Testis (tissue), 2 donors: ENCODE measurements at regions not wholly inside any gene's neighbourhood (a gene's known extent, or its start where the extent isn't known, plus 50 kb on each side); places are given as distances from the start of the nearest gene placed in this dataset.

ENCODE experiments used
- DNase-seq: peaks from one replicate; pipeline ENCODE4 v3.0.0-alpha.2; 2019
- H3K27ac ChIP-seq, 2 donors: fragments of 200-600 bp; sonication (generic); one replicate each; pipeline ENCODE4 v1.5.1; 2019
- H3K27me3 ChIP-seq: fragments of 200-600 bp; sonication (generic); one replicate; pipeline ENCODE4 v1.5.1; 2019
- H3K36me3 ChIP-seq: fragments of 200-600 bp; sonication (generic); one replicate; pipeline ENCODE4 v1.5.1; 2017; ENCODE audit warnings: low read depth; ENCODE audit errors: missing control alignments
- H3K4me1 ChIP-seq: fragments of 200-600 bp; sonication (generic); one replicate; pipeline ENCODE4 v1.5.1; 2019
- H3K4me3 ChIP-seq, 2 donors: fragments of 200-600 bp; sonication (generic); one replicate each; pipeline ENCODE4 v1.5.1; 2017 to 2019
- H3K9me3 ChIP-seq: fragments of 200-600 bp; sonication (generic); one replicate; pipeline ENCODE4 v1.5.1; 2017
- POLR2A ChIP-seq: fragments of 450-650 bp; IDR thresholded peaks from one replicate; pipeline ENCODE4 v1.6.1; 2017; ENCODE audit warnings: antibody characterized with exemption, mild to moderate bottlenecking, moderate library complexity
- WGBS, 2 donors: methylation state at CpG; one replicate each; pipeline ENCODE4 v1.1.5; 2018; 5-methylcytosine and 5-hydroxymethylcytosine counted together
- intact Hi-C: fragments of 100-400 bp; cut with DNase I; formaldehyde crosslinking; loops from one replicate; pipeline ENCODE4 v1.15.1; 2023; ENCODE audit warnings: low total_unique reads
- TF ChIP-seq, protein P1 (sequence below), 3 experiments: fragments of 450-650 bp in 2 of 3; fragments of 200-600 bp in 1 of 3; sonication (generic) in 1 of 3; IDR thresholded peaks; one replicate each; pipeline ENCODE4 v1.5.1; 2016 to 2019; ENCODE audit warnings: antibody characterized with exemption in 3 of 3, mild to moderate bottlenecking in 2 of 3, moderate library complexity in 1 of 3

DNA sequence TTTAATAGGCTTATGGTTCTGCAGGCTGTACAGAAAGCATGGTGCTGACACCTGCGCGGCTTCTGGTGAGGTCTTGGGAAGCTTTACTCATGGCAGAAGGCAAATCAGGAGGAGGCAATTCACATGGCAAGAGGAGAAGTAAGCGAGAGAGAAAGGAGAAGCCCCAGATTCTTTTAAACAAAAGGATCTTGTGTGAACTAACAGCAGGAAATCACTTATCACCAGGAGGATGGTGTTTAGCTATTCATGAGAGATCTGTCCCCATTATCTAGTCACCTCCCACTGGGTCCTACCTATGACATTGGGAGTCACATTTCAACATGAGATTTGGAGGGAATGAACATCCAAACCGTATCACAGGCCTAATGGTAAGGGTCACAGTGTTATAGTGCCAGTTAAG lies 678.0 kb upstream of the KCND2 start:
- Histone ChIP-seq H3K36me3 (no peaks in the 10 kb centered on the region), H3K4me1 (no peaks in the 10 kb centered on the region), H3K27me3 (no peaks in the 10 kb centered on the region), H3K4me3 (no peak overlapping the region), H3K27ac (no peak overlapping the region), H3K9me3 (no peaks in the 10 kb centered on the region)
- intact Hi-C loops = no loop called here
- 58 to 63% methylated on average over 4 of the region's 4 CpGs for WGBS, 2 donors
- no peak for DNase-seq
- TF ChIP-seq, protein P1, sequence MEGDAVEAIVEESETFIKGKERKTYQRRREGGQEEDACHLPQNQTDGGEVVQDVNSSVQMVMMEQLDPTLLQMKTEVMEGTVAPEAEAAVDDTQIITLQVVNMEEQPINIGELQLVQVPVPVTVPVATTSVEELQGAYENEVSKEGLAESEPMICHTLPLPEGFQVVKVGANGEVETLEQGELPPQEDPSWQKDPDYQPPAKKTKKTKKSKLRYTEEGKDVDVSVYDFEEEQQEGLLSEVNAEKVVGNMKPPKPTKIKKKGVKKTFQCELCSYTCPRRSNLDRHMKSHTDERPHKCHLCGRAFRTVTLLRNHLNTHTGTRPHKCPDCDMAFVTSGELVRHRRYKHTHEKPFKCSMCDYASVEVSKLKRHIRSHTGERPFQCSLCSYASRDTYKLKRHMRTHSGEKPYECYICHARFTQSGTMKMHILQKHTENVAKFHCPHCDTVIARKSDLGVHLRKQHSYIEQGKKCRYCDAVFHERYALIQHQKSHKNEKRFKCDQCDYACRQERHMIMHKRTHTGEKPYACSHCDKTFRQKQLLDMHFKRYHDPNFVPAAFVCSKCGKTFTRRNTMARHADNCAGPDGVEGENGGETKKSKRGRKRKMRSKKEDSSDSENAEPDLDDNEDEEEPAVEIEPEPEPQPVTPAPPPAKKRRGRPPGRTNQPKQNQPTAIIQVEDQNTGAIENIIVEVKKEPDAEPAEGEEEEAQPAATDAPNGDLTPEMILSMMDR (IDR thresholded peaks at IDR 0.05) = no peak
- no peak for TF ChIP-seq POLR2A

DNA sequence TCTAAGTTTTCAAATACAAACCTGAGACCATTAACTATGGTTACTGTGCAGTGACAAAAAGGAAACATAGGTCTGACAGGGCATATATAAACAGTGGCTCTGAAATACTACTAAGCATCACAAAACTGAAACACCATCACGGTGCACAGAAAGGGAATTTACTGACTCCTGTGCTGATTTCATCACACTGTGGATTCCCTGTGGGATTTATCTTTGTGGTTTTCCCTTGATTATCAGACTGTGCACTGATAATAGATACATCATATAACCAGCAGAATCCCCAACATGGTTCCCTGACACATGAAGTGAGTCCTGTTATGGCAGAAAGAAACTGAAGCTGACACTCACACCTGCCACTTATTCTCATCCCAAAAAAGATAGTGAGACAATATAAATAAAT lies 676.3 kb upstream of the KCND2 start:
- Histone ChIP-seq H3K4me3 (no peak overlapping the region), H3K4me1 (no peaks in the 10 kb centered on the region), H3K36me3 (no peaks in the 10 kb centered on the region), H3K27me3 (no peaks in the 10 kb centered on the region), H3K27ac (no peak overlapping the region), H3K9me3 (no peaks in the 10 kb centered on the region)
- DNase-seq = no peak
- no peak for TF ChIP-seq POLR2A
- TF ChIP-seq, protein P1 (IDR thresholded peaks at IDR 0.05) = no peak
- intact Hi-C loops = no loop called here
- 85 to 89% methylated on average over 1 of the region's 1 CpG for WGBS, 2 donors

DNA sequence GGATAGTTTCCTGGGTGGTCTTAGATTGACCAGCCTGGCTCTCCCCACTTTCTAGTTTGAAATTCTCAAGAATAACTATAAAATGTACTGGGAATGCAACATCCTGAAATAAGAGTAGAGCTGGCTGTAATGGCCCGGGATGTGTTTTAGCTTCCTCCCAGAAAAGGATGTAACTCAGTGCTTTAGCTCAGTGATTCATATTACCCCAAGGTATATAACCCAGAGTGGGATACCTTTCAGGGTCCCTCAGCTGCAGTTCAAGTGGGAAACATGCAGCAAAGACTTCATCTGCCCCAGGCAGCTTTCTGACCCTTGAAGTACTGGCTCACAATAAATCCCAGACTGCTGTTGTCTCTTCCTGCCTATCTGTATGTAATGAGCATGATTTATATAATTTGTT lies 666.7 kb upstream of the KCND2 start:
- WGBS, 2 donors = 61 to 85% methylated on average over 1 of the region's 1 CpG
- H3K27me3 ChIP-seq = no peaks in the 10 kb centered on the region
- intact Hi-C loops = no loop called here
- no peaks in the 10 kb centered on the region for H3K36me3 ChIP-seq
- H3K9me3 ChIP-seq = no peaks in the 10 kb centered on the region
- no peak for DNase-seq
- TF ChIP-seq, protein P1 (IDR thresholded peaks at IDR 0.05) = no peak
- TF ChIP-seq POLR2A = no peak
- no peak overlapping the region for H3K27ac ChIP-seq
- no peak overlapping the region for H3K4me3 ChIP-seq
- H3K4me1 ChIP-seq = no peaks in the 10 kb centered on the region

DNA sequence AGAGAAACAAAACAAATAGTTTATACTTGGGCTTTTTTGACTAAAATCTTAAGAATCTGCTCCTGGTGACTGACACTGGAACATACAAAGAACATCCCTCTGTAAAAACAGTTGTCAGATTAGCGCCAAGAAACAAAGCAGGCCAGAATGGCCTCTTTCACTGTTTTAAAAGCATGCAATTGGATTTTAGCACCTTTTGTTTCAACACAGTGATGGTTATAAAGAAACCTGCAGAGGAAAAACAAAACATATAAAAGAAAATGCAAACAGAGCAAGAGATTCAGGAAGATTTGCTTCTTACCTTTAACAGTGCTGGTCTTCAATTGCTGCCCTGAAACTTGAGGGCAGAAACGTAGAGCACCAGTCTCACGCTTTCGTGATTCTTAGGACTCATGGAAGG lies 652.2 kb upstream of the KCND2 start:
- Histone ChIP-seq H3K27me3 (no peaks in the 10 kb centered on the region), H3K4me1 (no peaks in the 10 kb centered on the region), H3K27ac (no peak overlapping the region), H3K4me3 (no peak overlapping the region), H3K36me3 (no peaks in the 10 kb centered on the region), H3K9me3 (no peaks in the 10 kb centered on the region)
- DNase-seq = no peak
- WGBS, 2 donors = 59 to 84% methylated on average over 4 of the region's 4 CpGs
- TF ChIP-seq POLR2A = no peak
- TF ChIP-seq, protein P1 (IDR thresholded peaks at IDR 0.05) = no peak
- intact Hi-C loops = no loop called here

DNA sequence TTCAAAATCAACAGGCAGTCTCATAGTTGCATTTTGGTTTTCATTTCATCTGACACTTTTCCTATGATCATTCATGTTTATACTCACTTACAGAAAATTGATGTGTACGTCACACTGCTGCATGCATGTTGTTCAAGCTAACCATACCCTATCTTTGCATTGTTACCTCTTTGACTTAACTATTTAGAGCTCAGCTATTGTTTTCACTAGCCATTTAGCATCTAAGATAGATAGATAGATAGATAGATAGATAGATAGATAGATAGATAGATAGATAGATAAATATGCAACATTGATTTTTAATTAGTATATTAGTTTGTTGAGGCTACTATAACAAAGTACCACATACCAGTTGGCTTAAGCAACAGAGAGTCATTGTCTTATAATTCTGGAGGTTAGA lies 649.5 kb upstream of the KCND2 start:
- no peaks in the 10 kb centered on the region for H3K27me3 ChIP-seq
- H3K27ac ChIP-seq = no peak overlapping the region
- H3K4me3 ChIP-seq = no peak overlapping the region
- H3K4me1 ChIP-seq = no peaks in the 10 kb centered on the region
- 89 to 93% methylated on average over 1 of the region's 1 CpG for WGBS, 2 donors
- DNase-seq = no peak
- H3K36me3 ChIP-seq = no peaks in the 10 kb centered on the region
- TF ChIP-seq, protein P1 (IDR thresholded peaks at IDR 0.05) = no peak
- TF ChIP-seq POLR2A = no peak
- H3K9me3 ChIP-seq = no peaks in the 10 kb centered on the region
- intact Hi-C loops = no loop called here
